ENCODE measurements at regions not wholly inside any gene's neighbourhood (a gene's known extent, or its start where the extent isn't known, plus 50 kb on each side); places are given as distances from the start of the nearest gene placed in this dataset.

- TF ChIP-seq CTCF (conservative IDR thresholded peaks at IDR 0.05) = no peak
- TF ChIP-seq EZH2 (IDR thresholded peaks at IDR 0.05; ENCODE audit: low read depth) = no peak
These were observed 655.5 kb upstream of the DEFB115 start for GRCh38 chr20:30601974-30602373.
